GM12864 (cell line): ENCODE measurements at regions not wholly inside any gene's neighbourhood (a gene's known extent, or its start where the extent isn't known, plus 50 kb on each side); places are given as distances from the start of the nearest gene placed in this dataset.
"Not testable (repeated sequence)": the region's sequence is repeated elsewhere in the genome, so short reads cannot be mapped to it uniquely, and the experiment has no call there.

ENCODE experiments used
- DNase-seq: peaks from one replicate; pipeline ENCODE4 v3.0.0-alpha.2; 2011; ENCODE audit warnings: low read depth
- H3K4me3 ChIP-seq: 2 replicates; pipeline ENCODE4 v1.5.1; 2011; ENCODE audit warnings: mild to moderate bottlenecking, low read depth, low read length, control low read depth
- CTCF ChIP-seq: IDR thresholded peaks from 2 replicates; pipeline ENCODE4 v1.5.1; 2011; ENCODE audit warnings: low read depth, mild to moderate bottlenecking, moderate library complexity, low read length, control low read depth, inconsistent platforms; ENCODE audit errors: missing control alignments

- no peak for TF ChIP-seq CTCF
- no peak for DNase-seq
- H3K4me3 ChIP-seq: no peak overlapping the region
Measured at GRCh38 chr21:19109694-19110093, 706.1 kb upstream of the TMPRSS15 start.

- not testable (repeated sequence) for DNase-seq, H3K4me3 ChIP-seq
Measured at GRCh38 chr21:19119259-19119658, 715.7 kb upstream of the TMPRSS15 start.

GRCh38 chr21:19120591-19120990 lies 717.0 kb upstream of the TMPRSS15 start:
- no peak overlapping the region for H3K4me3 ChIP-seq
- no peak for DNase-seq
- no peak for TF ChIP-seq CTCF

- TF ChIP-seq CTCF: no peak
- H3K4me3 ChIP-seq: no peak overlapping the region
- DNase-seq: no peak
Measured at GRCh38 chr21:19122356-19122755, 718.8 kb upstream of the TMPRSS15 start.

- TF ChIP-seq CTCF: no peak
- no peak overlapping the region for H3K4me3 ChIP-seq
- DNase-seq: no peak
Measured at GRCh38 chr21:19123053-19123452, 719.5 kb upstream of the TMPRSS15 start.

- no peak for TF ChIP-seq CTCF
Measured at GRCh38 chr21:19123525-19123924, 719.9 kb upstream of the TMPRSS15 start.

GRCh38 chr21:19124691-19125090 lies 721.1 kb upstream of the TMPRSS15 start:
- no peak for DNase-seq
- H3K4me3 ChIP-seq: no peak overlapping the region
- TF ChIP-seq CTCF: no peak

More at GRCh38 chr21:19123525-19123924, 719.9 kb upstream of the TMPRSS15 start:
- H3K4me3 ChIP-seq: no peak overlapping the region
- DNase-seq: no peak
